Subcutaneous abdominal adipose tissue (tissue), 5 donors: ENCODE measurements at regions not wholly inside any gene's neighbourhood (a gene's known extent, or its start where the extent isn't known, plus 50 kb on each side); places are given as distances from the start of the nearest gene placed in this dataset.

Experiments
- H3K27ac ChIP-seq: one replicate; pipeline ENCODE4 v1.7.0; 2013; ENCODE audit warnings: low read depth, mild to moderate bottlenecking, inconsistent platforms, low read length, moderate library complexity
- H3K27me3 ChIP-seq, 5 donors: one replicate each; pipeline ENCODE4 v1.7.0; 2013; ENCODE audit warnings: low read length in 5 of 5, inconsistent platforms in 1 of 5; ENCODE audit not compliant: control insufficient read depth in 5 of 5, insufficient read depth in 4 of 5
- H3K36me3 ChIP-seq, 5 donors: one replicate each; pipeline ENCODE4 v1.7.0; 2013; ENCODE audit warnings: low read length in 5 of 5; ENCODE audit not compliant: control insufficient read depth in 5 of 5, insufficient read depth in 5 of 5
- H3K4me1 ChIP-seq, 5 donors: one replicate each; pipeline ENCODE4 v1.7.0; 2013; ENCODE audit warnings: low read length in 5 of 5, mild to moderate bottlenecking in 3 of 5, moderate library complexity in 1 of 5; ENCODE audit not compliant: control insufficient read depth in 5 of 5, insufficient read depth in 5 of 5
- H3K4me3 ChIP-seq, 5 donors: one replicate each; pipeline ENCODE4 v1.7.0; 2013; ENCODE audit warnings: low read length in 5 of 5, low read depth in 1 of 5
- H3K9ac ChIP-seq, 5 donors: one replicate each; pipeline ENCODE4 v1.7.0; 2013; ENCODE audit warnings: low read length in 5 of 5, mild to moderate bottlenecking in 4 of 5, moderate library complexity in 3 of 5
- H3K9me3 ChIP-seq, 5 donors: one replicate each; pipeline ENCODE4 v1.7.0; 2013; ENCODE audit warnings: low read length in 5 of 5; ENCODE audit not compliant: control insufficient read depth in 5 of 5
- donor health status: healthy.
- donor health status: healthy.
- donor health status: healthy.
- donor health status: healthy.
- donor health status: healthy.

DNA sequence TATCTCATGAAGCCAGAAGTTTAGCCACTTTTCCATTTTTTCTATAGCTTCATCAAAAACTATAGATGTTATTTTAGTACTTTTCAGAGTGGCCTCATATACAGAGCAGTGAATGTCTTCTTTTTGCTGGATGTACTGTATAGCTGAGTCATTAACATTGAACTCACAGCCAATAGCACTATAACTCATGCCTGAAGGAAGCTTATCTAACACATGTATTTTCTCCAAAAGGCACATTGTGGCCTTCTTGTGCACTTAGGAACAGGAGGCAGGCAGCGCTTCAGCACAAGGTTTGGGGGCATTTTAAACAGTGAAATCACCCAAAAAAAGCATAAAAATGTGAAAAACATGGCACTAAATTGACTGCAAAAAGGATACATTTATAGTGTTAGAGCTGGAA lies 336.8 kb upstream of the TMTC1 start:
- Histone ChIP-seq H3K4me1 (no peaks in the 10 kb centered on the region), H3K4me3 (no peak overlapping the region), H3K9ac (no peak overlapping the region), H3K36me3 (no peaks in the 10 kb centered on the region), H3K27me3 (no peaks in the 10 kb centered on the region), H3K9me3 (peaks cover 4 to 10% (median 9%) of the 10 kb centered on the region in 5 donors), H3K27ac (no peak overlapping the region)

DNA sequence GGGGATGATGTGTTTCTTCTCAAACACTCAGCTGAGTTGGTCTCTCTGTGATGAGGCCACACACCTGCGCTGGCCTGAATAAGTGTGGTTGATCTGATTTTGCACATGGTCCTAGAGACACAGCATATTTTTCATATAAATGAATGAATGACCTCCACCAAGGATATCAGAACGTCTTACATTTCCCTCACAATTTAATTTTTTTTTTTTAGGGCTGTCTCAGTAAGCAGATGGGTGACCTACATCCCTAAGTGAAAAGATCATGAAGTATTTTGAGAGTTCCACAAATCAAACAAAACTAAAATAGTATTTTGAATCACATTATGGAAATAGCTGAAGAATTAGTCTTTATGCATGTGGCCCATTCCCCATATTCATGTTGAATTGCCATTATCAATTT lies 333.7 kb upstream of the TMTC1 start:
- no peak overlapping the region for H3K9ac ChIP-seq
- H3K27me3 ChIP-seq: no peaks in the 10 kb centered on the region
- no peak overlapping the region for H3K27ac ChIP-seq
- H3K4me3 ChIP-seq: no peak overlapping the region
- H3K36me3 ChIP-seq: no peaks in the 10 kb centered on the region
- peaks cover 4 to 9% (median 5%) of the 10 kb centered on the region in 5 donors for H3K9me3 ChIP-seq
- H3K4me1 ChIP-seq: no peaks in the 10 kb centered on the region

DNA sequence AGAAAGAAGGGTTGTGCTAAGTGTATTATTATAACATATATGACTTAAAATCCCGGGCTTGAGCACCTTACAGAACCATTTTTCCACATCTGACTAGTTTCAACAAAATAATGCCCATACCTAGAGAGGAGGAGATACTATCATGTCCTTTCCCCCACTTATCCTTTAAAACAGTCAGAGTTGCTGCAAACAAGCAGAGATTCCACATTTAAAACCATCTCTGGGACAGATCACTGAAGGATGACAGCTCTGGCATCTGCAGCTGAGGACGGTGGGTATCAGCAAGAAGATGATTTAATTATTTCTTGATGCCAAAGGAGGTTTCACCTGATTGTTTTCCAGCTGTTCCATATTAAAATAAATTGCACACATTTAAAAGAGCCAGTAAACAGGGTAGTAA lies 328.0 kb upstream of the TMTC1 start:
- Histone ChIP-seq H3K36me3 (no peaks in the 10 kb centered on the region), H3K27me3 (no peaks in the 10 kb centered on the region), H3K27ac (no peak overlapping the region), H3K4me3 (no peak overlapping the region), H3K9ac (no peak overlapping the region), H3K4me1 (no peaks in the 10 kb centered on the region), H3K9me3 (peaks cover 0 to 9% (median 6%) of the 10 kb centered on the region in 5 donors)

DNA sequence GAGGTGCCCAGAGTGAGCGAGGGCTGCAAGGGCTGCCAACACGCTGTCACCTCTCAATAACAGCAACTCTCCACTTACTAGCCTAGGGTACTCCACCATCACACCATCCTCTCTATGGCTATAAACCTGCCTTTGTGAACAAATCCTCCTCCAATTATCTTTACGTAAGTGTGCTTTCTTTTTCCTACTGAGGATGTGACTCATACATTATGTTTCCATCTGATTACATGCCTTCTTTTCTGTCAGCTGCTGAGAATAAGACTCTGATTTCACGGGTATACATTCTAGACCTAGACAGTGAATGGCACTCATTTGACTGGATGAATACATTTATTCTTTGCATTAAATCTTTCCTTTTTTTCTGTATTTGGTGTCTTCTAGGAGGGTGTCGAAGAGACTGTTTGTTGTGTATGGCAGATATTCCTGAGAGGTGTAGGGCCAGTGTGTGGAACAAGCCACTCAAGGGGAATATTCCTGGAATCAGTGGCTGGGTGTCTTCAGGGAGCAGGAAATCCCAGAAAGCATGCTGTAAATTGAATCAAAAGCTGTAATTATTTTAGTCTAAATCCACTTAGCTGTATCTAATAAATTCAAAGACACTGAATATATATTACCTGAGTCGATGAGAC lies 327.3 kb upstream of the TMTC1 start:
- H3K9ac ChIP-seq: no peak overlapping the region
- H3K27me3 ChIP-seq: no peaks in the 10 kb centered on the region
- no peaks in the 10 kb centered on the region for H3K36me3 ChIP-seq
- no peaks in the 10 kb centered on the region for H3K4me1 ChIP-seq
- H3K9me3 ChIP-seq: peaks cover 0 to 9% (median 6%) of the 10 kb centered on the region in 5 donors
- no peak overlapping the region for H3K27ac ChIP-seq
- H3K4me3 ChIP-seq: no peak overlapping the region

DNA sequence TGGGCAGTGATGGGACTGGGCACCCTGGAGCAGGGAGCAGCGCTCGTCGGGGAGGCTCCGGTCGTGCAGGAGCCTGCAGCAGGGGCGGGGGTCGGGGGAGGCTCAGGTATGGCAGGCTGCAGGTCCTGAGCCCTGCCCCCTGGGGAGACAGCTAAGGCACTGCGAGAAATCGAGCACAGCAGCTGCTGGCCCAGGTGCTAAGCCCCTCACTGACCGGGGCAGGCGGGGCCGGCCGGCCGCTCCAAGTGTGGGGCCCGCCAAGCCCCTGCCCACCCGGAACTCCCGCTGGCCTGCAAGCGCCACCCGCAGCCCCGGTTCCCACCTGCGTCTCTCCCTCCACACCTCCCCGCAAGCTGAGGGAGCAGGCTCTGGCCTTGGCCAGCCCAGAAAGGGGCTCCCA lies 326.8 kb upstream of the TMTC1 start:
- peaks cover 0 to 9% (median 6%) of the 10 kb centered on the region in 5 donors for H3K9me3 ChIP-seq
- no peak overlapping the region for H3K4me3 ChIP-seq
- no peak overlapping the region for H3K9ac ChIP-seq
- H3K27me3 ChIP-seq: no peaks in the 10 kb centered on the region
- H3K4me1 ChIP-seq: no peaks in the 10 kb centered on the region
- no peak overlapping the region for H3K27ac ChIP-seq
- H3K36me3 ChIP-seq: no peaks in the 10 kb centered on the region

DNA sequence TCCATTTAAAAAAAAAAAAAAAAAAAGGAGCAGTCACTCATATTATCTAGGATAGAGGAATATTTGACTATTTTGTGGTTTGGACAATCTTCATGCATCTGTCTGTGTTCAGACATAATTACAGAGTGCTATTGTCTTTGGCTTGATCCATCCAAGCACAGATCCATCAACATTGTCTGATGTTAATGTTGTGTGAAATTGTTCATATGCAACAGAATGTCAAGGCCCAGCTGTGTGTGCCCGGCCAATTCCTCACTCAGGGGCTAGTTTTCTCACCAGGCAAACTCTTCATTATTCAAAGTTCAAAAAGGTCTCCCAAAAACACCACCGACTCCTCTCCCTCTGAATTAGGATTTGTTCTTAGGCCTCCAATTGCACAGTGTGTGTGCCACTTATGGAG lies 324.9 kb upstream of the TMTC1 start:
- H3K36me3 ChIP-seq: no peaks in the 10 kb centered on the region
- no peak overlapping the region for H3K27ac ChIP-seq
- no peaks in the 10 kb centered on the region for H3K27me3 ChIP-seq
- peaks cover 0 to 9% (median 6%) of the 10 kb centered on the region in 5 donors for H3K9me3 ChIP-seq
- H3K4me1 ChIP-seq: no peaks in the 10 kb centered on the region
- no peak overlapping the region for H3K4me3 ChIP-seq
- no peak overlapping the region for H3K9ac ChIP-seq

DNA sequence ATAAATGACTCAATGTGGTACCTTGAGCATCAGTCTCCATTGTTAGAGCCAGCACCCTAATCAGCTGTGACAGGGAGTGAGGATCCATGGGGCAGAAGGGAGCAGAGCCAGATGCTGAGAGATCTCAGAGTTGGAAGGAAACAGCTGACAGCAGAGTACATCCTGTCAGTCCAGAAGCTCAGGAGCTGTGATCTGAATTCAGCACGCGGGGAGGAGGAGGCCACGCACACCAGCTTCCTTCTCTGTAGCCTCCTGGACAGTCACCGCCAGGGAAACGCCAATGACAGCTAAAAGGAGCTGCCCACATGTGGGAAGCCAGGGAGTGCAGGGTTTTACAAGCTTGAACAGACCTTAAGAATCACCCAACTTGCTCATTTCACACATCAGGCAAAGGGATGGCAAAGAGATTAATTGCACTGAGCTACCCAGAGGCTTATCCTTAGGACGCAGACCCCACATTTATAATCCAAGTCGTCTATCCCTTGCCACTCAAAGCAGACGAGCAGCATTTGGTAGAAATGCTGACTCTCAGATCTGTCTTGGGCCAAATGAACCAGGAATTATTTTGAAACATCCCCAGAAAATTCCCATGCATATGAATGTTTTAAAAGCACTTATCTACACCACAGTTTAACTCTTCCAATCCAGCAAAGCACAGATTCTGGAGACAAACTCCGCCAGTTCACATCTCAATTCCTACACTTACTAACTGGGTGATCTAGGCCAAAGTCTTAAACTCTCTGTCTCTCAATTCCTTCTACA lies 322.6 kb upstream of the TMTC1 start:
- Histone ChIP-seq H3K27me3 (no peaks in the 10 kb centered on the region), H3K27ac (no peak overlapping the region), H3K4me1 (no peaks in the 10 kb centered on the region), H3K9me3 (peaks cover 0 to 9% (median 6%) of the 10 kb centered on the region in 5 donors), H3K4me3 (no peak overlapping the region), H3K9ac (no peak overlapping the region), H3K36me3 (no peaks in the 10 kb centered on the region)

DNA sequence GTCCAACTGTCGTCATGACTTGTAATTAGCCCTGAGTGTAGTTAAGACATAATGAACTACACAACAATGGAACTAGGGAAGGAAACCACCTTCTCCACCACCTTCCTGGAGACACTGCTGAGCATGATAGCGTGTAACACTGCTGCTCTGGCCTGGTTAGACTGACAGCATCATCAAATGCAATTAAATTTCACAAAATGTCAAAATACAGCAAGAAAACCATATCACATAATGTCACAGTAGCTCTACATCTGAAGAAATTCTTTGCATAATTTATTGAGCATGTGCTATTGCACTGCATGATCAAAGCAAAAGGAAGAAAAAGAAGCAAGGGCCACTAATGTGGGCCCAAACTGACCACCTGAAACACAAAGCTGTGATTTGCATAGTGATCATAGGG lies 321.8 kb upstream of the TMTC1 start:
- H3K27ac ChIP-seq: no peak overlapping the region
- no peak overlapping the region for H3K4me3 ChIP-seq
- H3K9ac ChIP-seq: no peak overlapping the region
- H3K4me1 ChIP-seq: no peaks in the 10 kb centered on the region
- no peaks in the 10 kb centered on the region for H3K27me3 ChIP-seq
- H3K9me3 ChIP-seq: peaks cover 0 to 9% (median 6%) of the 10 kb centered on the region in 5 donors
- H3K36me3 ChIP-seq: no peaks in the 10 kb centered on the region

DNA sequence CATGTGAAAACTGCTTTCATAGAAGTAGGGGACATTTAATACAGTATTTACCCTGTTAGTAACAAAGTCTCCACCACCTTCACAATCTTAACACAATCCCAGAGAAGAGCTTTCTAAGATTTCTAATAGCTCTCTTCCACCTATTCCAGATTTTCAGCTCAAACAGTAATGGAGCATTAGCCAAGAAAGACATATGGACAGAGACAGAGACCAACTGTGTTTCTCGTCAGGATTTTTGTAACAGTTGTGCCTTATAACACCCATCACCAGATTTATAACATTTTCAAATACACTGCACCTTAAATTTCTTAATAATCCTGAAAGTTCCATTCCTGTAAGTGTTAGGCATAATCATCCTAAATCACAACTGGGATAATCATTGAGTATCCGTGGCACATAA lies 321.2 kb upstream of the TMTC1 start:
- Histone ChIP-seq H3K9ac (no peak overlapping the region), H3K27ac (no peak overlapping the region), H3K4me3 (no peak overlapping the region), H3K27me3 (no peaks in the 10 kb centered on the region), H3K9me3 (peaks cover 0 to 9% (median 6%) of the 10 kb centered on the region in 5 donors), H3K36me3 (no peaks in the 10 kb centered on the region), H3K4me1 (no peaks in the 10 kb centered on the region)

DNA sequence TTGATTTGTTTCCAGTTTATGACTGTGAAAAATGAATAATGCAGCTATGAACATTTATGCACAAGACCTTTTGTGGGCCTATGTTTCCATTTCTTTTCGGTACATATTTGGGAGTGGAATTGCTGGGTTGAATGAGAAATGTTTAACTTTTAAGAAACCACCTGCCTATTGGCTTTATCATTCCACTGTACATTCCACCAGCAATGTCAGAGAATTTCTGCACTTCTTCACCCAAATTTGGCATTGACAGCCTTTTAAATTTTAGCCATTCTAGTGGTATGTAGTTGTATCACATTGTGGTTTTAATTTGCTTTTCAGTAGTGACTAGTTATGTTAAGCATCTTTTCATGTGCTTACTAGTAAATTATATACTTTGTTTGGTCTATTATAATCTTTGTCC lies 317.0 kb upstream of the TMTC1 start:
- H3K27me3 ChIP-seq: no peaks in the 10 kb centered on the region
- H3K4me3 ChIP-seq: no peak overlapping the region
- H3K9me3 ChIP-seq: no peaks in the 10 kb centered on the region
- no peaks in the 10 kb centered on the region for H3K4me1 ChIP-seq
- no peak overlapping the region for H3K9ac ChIP-seq
- no peaks in the 10 kb centered on the region for H3K36me3 ChIP-seq
- no peak overlapping the region for H3K27ac ChIP-seq
